ENCODE measurements at regions not wholly inside any gene's neighbourhood (a gene's known extent, or its start where the extent isn't known, plus 50 kb on each side); places are given as distances from the start of the nearest gene placed in this dataset.

DNA sequence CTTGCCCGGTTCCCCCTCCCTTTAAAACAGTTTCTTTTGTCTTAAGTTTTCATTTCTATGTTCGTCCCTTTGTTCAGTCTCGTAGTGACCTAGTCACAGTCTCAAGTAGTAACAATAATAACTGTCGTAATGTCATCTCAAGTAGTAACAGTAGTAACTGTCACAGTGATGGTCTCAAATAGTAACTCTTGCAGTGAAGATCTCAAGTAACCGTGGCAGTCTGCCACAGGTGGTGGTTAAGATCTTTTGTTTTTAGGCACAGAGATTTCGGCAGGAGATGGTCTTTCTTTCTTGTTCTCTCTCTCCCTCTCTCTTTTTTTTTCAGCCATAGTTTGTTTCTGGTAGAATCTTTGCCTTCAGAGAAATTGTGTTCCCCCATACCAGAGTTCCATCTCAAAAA is 656.0 kb upstream of the SGO1 start:
- no peak overlapping the region for H3K4me2 ChIP-seq (ENCODE audit: low read depth, low read length)
- no peaks in the 10 kb centered on the region for H3K9me1 ChIP-seq (ENCODE audit: insufficient read depth, low read length)
- no peak overlapping the region for H2AK5ac ChIP-seq (ENCODE audit: low read depth, low read length)
- no peaks in the 10 kb centered on the region for H3K4me1 ChIP-seq (ENCODE audit: control insufficient read depth, insufficient read depth, low read length)
- H3K14ac ChIP-seq (replicated peaks; ENCODE audit: low read depth, low read length), result no peak overlapping the region
- DNase-seq (no peak), ATAC-seq (ENCODE audit: low read depth) (no peak)
- no peak overlapping the region for H2BK5ac ChIP-seq (ENCODE audit: low read depth, low read length, poor library complexity, severe bottlenecking)
- no peak overlapping the region for H3K4ac ChIP-seq (ENCODE audit: low read depth, low read length)
- peaks cover 5% of the 10 kb centered on the region for H3K9me3 ChIP-seq (ENCODE audit: control insufficient read depth, insufficient read depth, low read length)
- no peak overlapping the region for H4K5ac ChIP-seq (ENCODE audit: low read depth, low read length)
- POLR2A ChIA-PET (ENCODE audit: unreplicated experiment), result no interaction called here
- no peak overlapping the region for H3K9ac ChIP-seq (ENCODE audit: low read depth, low read length)
- no peak overlapping the region for H4K8ac ChIP-seq (ENCODE audit: low read depth in 2 of 2, low read length in 2 of 2)
- no peak overlapping the region for H3K18ac ChIP-seq (ENCODE audit: low read depth, low read length)
- H2AK9ac ChIP-seq (replicated peaks; ENCODE audit: low read depth, low read length, poor library complexity), result no peak overlapping the region
- no TSS peak for BruUV-seq (replicated peaks)
- no peak overlapping the region for H3K27ac ChIP-seq (ENCODE audit: insufficient read depth, low read length)
- H2BK120ac ChIP-seq (ENCODE audit: low read depth, low read length), result no peak overlapping the region
- no peak overlapping the region for H2AFZ ChIP-seq (replicated peaks; ENCODE audit: low read length, poor library complexity)
- WGBS, 2 experiments (ENCODE audit: extremely low coverage in 2 of 2, insufficient read length in 1 of 2), result 79% methylated on average over 3 of the region's 6 CpGs; no CpG with 5 or more reads in 1 of the 2 experiments
- no peaks in the 10 kb centered on the region for H3K36me3 ChIP-seq (ENCODE audit: control insufficient read depth, insufficient read depth, low read length)
- dilution Hi-C loops (cut with HindIII; ENCODE audit: low sequenced_read_pairs, unreplicated experiment), result no loop called here
- no peak overlapping the region for H4K91ac ChIP-seq (ENCODE audit: insufficient read depth, low read depth, low read length)
- intact Hi-C loops (cut with micrococcal nuclease), result no loop called here
- no peak overlapping the region for H2BK20ac ChIP-seq (ENCODE audit: low read depth, low read length)
- H3K79me1 ChIP-seq (ENCODE audit: low read depth in 1 of 2, low read length in 2 of 2), result no peaks in the 10 kb centered on the region
- H3K56ac ChIP-seq (ENCODE audit: extremely low read depth, insufficient read depth, low read length), result no peak overlapping the region
- no peak overlapping the region for H3K4me3 ChIP-seq (ENCODE audit: insufficient read depth, low read depth, low read length)
- no peaks in the 10 kb centered on the region for H3K27me3 ChIP-seq (ENCODE audit: control insufficient read depth, insufficient read depth, low read length)
- no peak overlapping the region for H3K23ac ChIP-seq (ENCODE audit: low read depth, low read length)
- no peaks in the 10 kb centered on the region for H4K20me1 ChIP-seq (ENCODE audit: insufficient read depth, low read length)
- TF ChIP-seq NFE2L2 (IDR thresholded peaks at IDR 0.05; ENCODE audit: low read depth, low read length) (no peak), CEBPB (IDR thresholded peaks at IDR 0.05; ENCODE audit: low read depth, low read length) (no peak), RAD21 (IDR thresholded peaks at IDR 0.05; ENCODE audit: low read length) (no peak), MAZ (IDR thresholded peaks at IDR 0.05; ENCODE audit: borderline replicate concordance, low read depth, low read length) (no peak), RFX5 (IDR thresholded peaks at IDR 0.05; ENCODE audit: low read depth, low read length) (no peak), BHLHE40 (IDR thresholded peaks at IDR 0.05; ENCODE audit: low read depth, low read length) (no peak), MAFK (IDR thresholded peaks at IDR 0.05; ENCODE audit: low read depth, low read length) (no peak), FOS (IDR thresholded peaks at IDR 0.05; ENCODE audit: low read depth, low read length) (no peak), CHD1 (IDR thresholded peaks at IDR 0.05; ENCODE audit: low read depth, low read length) (no peak), POLR2A (IDR thresholded peaks at IDR 0.05; ENCODE audit: low read depth, low read length) (no peak), SMC3 (IDR thresholded peaks at IDR 0.05; ENCODE audit: low read depth, low read length) (no peak), RCOR1 (IDR thresholded peaks at IDR 0.05; ENCODE audit: insufficient replicate concordance, low read length) (no peak), ELK1 (IDR thresholded peaks at IDR 0.05; ENCODE audit: borderline replicate concordance, low read depth, low read length) (no peak), MXI1 (IDR thresholded peaks at IDR 0.05; ENCODE audit: borderline replicate concordance, low read depth, low read length) (no peak), USF2 (IDR thresholded peaks at IDR 0.05; ENCODE audit: low read depth, low read length) (no peak)
- TF ChIP-seq, protein P1, sequence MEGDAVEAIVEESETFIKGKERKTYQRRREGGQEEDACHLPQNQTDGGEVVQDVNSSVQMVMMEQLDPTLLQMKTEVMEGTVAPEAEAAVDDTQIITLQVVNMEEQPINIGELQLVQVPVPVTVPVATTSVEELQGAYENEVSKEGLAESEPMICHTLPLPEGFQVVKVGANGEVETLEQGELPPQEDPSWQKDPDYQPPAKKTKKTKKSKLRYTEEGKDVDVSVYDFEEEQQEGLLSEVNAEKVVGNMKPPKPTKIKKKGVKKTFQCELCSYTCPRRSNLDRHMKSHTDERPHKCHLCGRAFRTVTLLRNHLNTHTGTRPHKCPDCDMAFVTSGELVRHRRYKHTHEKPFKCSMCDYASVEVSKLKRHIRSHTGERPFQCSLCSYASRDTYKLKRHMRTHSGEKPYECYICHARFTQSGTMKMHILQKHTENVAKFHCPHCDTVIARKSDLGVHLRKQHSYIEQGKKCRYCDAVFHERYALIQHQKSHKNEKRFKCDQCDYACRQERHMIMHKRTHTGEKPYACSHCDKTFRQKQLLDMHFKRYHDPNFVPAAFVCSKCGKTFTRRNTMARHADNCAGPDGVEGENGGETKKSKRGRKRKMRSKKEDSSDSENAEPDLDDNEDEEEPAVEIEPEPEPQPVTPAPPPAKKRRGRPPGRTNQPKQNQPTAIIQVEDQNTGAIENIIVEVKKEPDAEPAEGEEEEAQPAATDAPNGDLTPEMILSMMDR (conservative IDR thresholded peaks at IDR 0.05; ENCODE audit: low read depth, low read length), result no peak
- CTCF ChIA-PET, result no interaction called here
- in situ Hi-C loops (cut with MboI; ENCODE audit: low sequenced_read_pairs), result no loop called here
- H2BK15ac ChIP-seq (ENCODE audit: low read depth, low read length), result no peak overlapping the region
